Activated naive CD4-positive, alpha-beta T cell treated with Interleukin-2 at 50 U/mL for 16 hours (primary cell): ENCODE measurements at regions not wholly inside any gene's neighbourhood (a gene's known extent, or its start where the extent isn't known, plus 50 kb on each side); places are given as distances from the start of the nearest gene placed in this dataset.

Experiments
- DNase-seq: peaks from one replicate; pipeline ENCODE4 v3.0.0-alpha.2; 2020

- no peak for DNase-seq
Observed at GRCh38 chr10:85149766-85150165, 821.4 kb downstream of the CCSER2 start.

- no peak for DNase-seq
Observed at GRCh38 chr10:85151506-85151905, 823.1 kb downstream of the CCSER2 start.

- no peak for DNase-seq
Observed at GRCh38 chr10:85152496-85152895, 824.1 kb downstream of the CCSER2 start.

- DNase-seq: no peak
Observed at GRCh38 chr10:85152911-85153310, 824.5 kb downstream of the CCSER2 start.

- DNase-seq: no peak
Observed at GRCh38 chr10:85157206-85157605, 828.8 kb downstream of the CCSER2 start.

GRCh38 chr10:85168243-85168642, 839.9 kb downstream of the CCSER2 start:
- DNase-seq: no peak

- no peak for DNase-seq
Observed at GRCh38 chr10:85170026-85170425, 841.6 kb downstream of the CCSER2 start.

GRCh38 chr10:85175635-85176034, 847.2 kb downstream of the CCSER2 start:
- no peak for DNase-seq

GRCh38 chr10:85177767-85178166, 849.4 kb downstream of the CCSER2 start:
- no peak for DNase-seq

- DNase-seq: no peak
Observed at GRCh38 chr10:85187047-85187446, 858.7 kb downstream of the CCSER2 start.

GRCh38 chr10:85188770-85189484, 860.5 kb downstream of the CCSER2 start:
- no peak for DNase-seq

- DNase-seq: no peak
Observed at GRCh38 chr10:85193796-85194195, 865.4 kb downstream of the CCSER2 start.

- no peak for DNase-seq
Observed at GRCh38 chr10:85194706-85195105, 866.3 kb downstream of the CCSER2 start.

GRCh38 chr10:85195596-85195995, 867.2 kb downstream of the CCSER2 start:
- DNase-seq: no peak

GRCh38 chr10:85204814-85205213, 876.4 kb downstream of the CCSER2 start:
- no peak for DNase-seq

- DNase-seq: no peak
Observed at GRCh38 chr10:85212526-85212925, 884.1 kb downstream of the CCSER2 start.

GRCh38 chr10:85213493-85213892, 885.1 kb downstream of the CCSER2 start:
- no peak for DNase-seq

GRCh38 chr10:85222300-85222699, 893.9 kb downstream of the CCSER2 start:
- no peak for DNase-seq

GRCh38 chr10:85224366-85224940, 896.1 kb downstream of the CCSER2 start:
- no peak for DNase-seq

GRCh38 chr10:85225311-85225710, 896.9 kb downstream of the CCSER2 start:
- no peak for DNase-seq

GRCh38 chr10:85226596-85226995, 898.2 kb downstream of the CCSER2 start:
- no peak for DNase-seq

GRCh38 chr10:85228726-85229125, 900.3 kb downstream of the CCSER2 start:
- DNase-seq: no peak

GRCh38 chr10:85231534-85232270, 903.3 kb downstream of the CCSER2 start:
- DNase-seq: no peak

GRCh38 chr10:85235258-85235657, 906.9 kb downstream of the CCSER2 start:
- no peak for DNase-seq
